ENCODE measurements at regions not wholly inside any gene's neighbourhood (a gene's known extent, or its start where the extent isn't known, plus 50 kb on each side); places are given as distances from the start of the nearest gene placed in this dataset.

DNA sequence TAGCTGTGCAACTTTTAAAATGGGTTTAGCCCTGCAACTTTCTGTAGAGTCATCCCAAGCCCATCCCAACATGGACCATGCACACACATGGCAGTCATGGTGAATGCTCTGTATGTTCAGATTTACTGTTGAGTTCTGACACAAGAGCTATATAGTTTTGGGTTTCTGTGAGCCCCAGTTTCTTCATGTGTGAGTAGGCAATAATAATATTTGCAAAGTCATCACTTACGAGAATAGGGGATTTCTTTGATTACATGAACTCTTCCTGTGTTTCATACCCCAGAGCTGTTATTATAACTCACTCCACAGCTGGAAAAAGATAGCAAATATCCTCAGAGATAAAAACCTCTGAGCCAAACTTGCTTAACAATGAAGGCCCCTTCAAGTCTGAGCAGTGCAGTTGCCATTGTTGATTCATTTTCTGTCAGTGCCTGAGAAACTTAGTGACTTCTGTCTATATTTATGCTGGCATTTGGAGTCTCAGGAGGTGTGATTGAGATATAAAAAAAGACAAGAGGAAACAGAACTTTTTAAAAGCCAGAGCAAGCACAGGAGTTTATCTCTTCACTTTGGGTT, 767.9 kb upstream of the API5 start:
- TF ChIP-seq, protein P1, sequence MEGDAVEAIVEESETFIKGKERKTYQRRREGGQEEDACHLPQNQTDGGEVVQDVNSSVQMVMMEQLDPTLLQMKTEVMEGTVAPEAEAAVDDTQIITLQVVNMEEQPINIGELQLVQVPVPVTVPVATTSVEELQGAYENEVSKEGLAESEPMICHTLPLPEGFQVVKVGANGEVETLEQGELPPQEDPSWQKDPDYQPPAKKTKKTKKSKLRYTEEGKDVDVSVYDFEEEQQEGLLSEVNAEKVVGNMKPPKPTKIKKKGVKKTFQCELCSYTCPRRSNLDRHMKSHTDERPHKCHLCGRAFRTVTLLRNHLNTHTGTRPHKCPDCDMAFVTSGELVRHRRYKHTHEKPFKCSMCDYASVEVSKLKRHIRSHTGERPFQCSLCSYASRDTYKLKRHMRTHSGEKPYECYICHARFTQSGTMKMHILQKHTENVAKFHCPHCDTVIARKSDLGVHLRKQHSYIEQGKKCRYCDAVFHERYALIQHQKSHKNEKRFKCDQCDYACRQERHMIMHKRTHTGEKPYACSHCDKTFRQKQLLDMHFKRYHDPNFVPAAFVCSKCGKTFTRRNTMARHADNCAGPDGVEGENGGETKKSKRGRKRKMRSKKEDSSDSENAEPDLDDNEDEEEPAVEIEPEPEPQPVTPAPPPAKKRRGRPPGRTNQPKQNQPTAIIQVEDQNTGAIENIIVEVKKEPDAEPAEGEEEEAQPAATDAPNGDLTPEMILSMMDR (conservative IDR thresholded peaks at IDR 0.05 in 1 of 2, IDR thresholded peaks at IDR 0.05 in 1 of 2; ENCODE audit: low read depth in 1 of 2, low read length in 2 of 2), result no peak
- TF ChIP-seq EZH2 (IDR thresholded peaks at IDR 0.05; ENCODE audit: low read length, missing control alignments), result no peak
